Smooth muscle cell (in vitro differentiated cells): ENCODE measurements at regions not wholly inside any gene's neighbourhood (a gene's known extent, or its start where the extent isn't known, plus 50 kb on each side); places are given as distances from the start of the nearest gene placed in this dataset.

ENCODE experiments used
- DNase-seq: peaks from one replicate; lab custom pipeline; 2025; ENCODE audit not compliant: unreplicated experiment; lab: John Stamatoyannopoulos, UW
- H2AFZ ChIP-seq: fragments of 200-600 bp; sonication (generic); 2 replicates; pipeline ENCODE4 v1.6.0; 2016; ENCODE audit warnings: antibody characterized with exemption, low read depth, mild to moderate bottlenecking
- H3F3A ChIP-seq: fragments of 200-600 bp; sonication (generic); 2 replicates; pipeline ENCODE4 v1.6.0; 2017; ENCODE audit warnings: antibody characterized with exemption, low read depth
- H3K27ac ChIP-seq: fragments of 200-600 bp; sonication (generic); 2 replicates; pipeline ENCODE4 v1.5.1; 2016; ENCODE audit warnings: low read depth, mild to moderate bottlenecking
- H3K27me3 ChIP-seq: fragments of 200-600 bp; sonication (generic); 2 replicates; pipeline ENCODE4 v1.6.1; 2016; ENCODE audit warnings: low read depth, mild to moderate bottlenecking
- H3K36me3 ChIP-seq: fragments of 200-600 bp; sonication (generic); 2 replicates; pipeline ENCODE4 v1.5.1; 2016; ENCODE audit warnings: low read depth
- H3K4me1 ChIP-seq: fragments of 200-600 bp; sonication (generic); 2 replicates; pipeline ENCODE4 v1.5.1; 2016; ENCODE audit warnings: low read depth
- H3K4me2 ChIP-seq: fragments of 200-600 bp; sonication (generic); 2 replicates; pipeline ENCODE4 v1.6.0; 2016; ENCODE audit warnings: mild to moderate bottlenecking
- H3K4me3 ChIP-seq: fragments of 200-600 bp; sonication (generic); 2 replicates; pipeline ENCODE4 v1.5.1; 2016; ENCODE audit warnings: mild to moderate bottlenecking
- H3K79me2 ChIP-seq: fragments of 200-600 bp; sonication (generic); 2 replicates; pipeline ENCODE4 v1.6.0; 2016; ENCODE audit warnings: low read depth, mild to moderate bottlenecking
- H3K9ac ChIP-seq: fragments of 200-600 bp; sonication (generic); 2 replicates; pipeline ENCODE4 v1.6.0; 2016; ENCODE audit warnings: low read depth
- H3K9me3 ChIP-seq: fragments of 200-600 bp; sonication (generic); replicated peaks from 2 replicates; pipeline ENCODE4 v1.5.1; 2016; ENCODE audit warnings: low read depth
- H4K20me1 ChIP-seq: fragments of 200-600 bp; sonication (generic); 2 replicates; pipeline ENCODE4 v1.6.0; 2016; ENCODE audit warnings: low read depth
- WGBS: methylation state at CpG from one replicate; pipeline ENCODE4 v1.1.7; 2016; ENCODE audit warnings: low lambda C conversion rate; 5-methylcytosine and 5-hydroxymethylcytosine counted together
- TF ChIP-seq, protein P1 (sequence below): fragments of 200-600 bp; sonication (generic); IDR thresholded peaks from 2 replicates; pipeline ENCODE4 v1.5.1; 2017; ENCODE audit warnings: borderline replicate concordance, mild to moderate bottlenecking, antibody characterized with exemption; ENCODE audit not compliant: insufficient read depth, poor library complexity, severe bottlenecking

DNA sequence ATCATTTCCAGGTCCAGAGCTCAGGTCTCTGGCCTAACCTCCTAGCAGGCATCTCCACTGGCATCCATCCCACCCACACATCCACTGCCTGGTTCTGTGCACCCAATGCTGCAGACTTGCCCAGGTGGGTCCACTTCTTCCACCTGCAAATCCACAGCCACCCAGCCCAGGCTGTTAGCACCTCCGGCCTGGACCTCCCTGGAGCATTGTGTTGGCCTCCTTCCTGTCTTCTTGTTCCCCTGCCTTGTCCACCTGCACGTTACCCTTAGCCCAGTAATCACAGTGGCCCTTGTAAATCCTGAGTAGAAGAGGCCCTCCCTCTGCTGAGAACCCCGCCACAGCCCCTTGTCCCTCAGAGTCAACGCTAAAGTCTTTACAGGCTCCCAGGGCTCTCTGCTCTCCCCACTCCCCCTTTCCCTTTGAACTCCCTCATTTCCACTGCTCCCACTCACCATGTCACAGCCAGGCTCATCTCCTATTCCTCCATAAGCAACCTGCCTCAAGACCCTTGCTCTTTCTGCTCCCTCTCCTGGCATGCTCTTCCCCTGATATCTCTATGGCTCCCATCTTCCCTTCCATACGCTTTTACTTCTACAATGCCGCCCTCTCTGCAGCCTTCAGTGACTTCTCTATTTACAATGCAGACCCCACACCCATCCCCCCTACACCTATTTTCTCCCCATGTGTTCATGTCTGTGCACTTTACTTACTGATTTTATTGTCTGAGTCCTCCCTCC, 288.8 kb downstream of the FOXL1 start:
- Histone ChIP-seq H3K27me3 (no peaks in the 10 kb centered on the region), H2AFZ (no peak overlapping the region), H3K4me2 (no peak overlapping the region), H3K9ac (no peak overlapping the region), H3K27ac (no peak overlapping the region), H3K79me2 (no peaks in the 10 kb centered on the region), H3K9me3 (no peaks in the 10 kb centered on the region), H3K4me1 (no peaks in the 10 kb centered on the region), H3K4me3 (no peak overlapping the region), H4K20me1 (no peaks in the 10 kb centered on the region), H3K36me3 (no peaks in the 10 kb centered on the region), H3F3A (no peaks in the 10 kb centered on the region)
- TF ChIP-seq, protein P1, sequence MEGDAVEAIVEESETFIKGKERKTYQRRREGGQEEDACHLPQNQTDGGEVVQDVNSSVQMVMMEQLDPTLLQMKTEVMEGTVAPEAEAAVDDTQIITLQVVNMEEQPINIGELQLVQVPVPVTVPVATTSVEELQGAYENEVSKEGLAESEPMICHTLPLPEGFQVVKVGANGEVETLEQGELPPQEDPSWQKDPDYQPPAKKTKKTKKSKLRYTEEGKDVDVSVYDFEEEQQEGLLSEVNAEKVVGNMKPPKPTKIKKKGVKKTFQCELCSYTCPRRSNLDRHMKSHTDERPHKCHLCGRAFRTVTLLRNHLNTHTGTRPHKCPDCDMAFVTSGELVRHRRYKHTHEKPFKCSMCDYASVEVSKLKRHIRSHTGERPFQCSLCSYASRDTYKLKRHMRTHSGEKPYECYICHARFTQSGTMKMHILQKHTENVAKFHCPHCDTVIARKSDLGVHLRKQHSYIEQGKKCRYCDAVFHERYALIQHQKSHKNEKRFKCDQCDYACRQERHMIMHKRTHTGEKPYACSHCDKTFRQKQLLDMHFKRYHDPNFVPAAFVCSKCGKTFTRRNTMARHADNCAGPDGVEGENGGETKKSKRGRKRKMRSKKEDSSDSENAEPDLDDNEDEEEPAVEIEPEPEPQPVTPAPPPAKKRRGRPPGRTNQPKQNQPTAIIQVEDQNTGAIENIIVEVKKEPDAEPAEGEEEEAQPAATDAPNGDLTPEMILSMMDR, result no peak
- 95% methylated on average over 6 of the region's 6 CpGs for WGBS
- no peak for DNase-seq

DNA sequence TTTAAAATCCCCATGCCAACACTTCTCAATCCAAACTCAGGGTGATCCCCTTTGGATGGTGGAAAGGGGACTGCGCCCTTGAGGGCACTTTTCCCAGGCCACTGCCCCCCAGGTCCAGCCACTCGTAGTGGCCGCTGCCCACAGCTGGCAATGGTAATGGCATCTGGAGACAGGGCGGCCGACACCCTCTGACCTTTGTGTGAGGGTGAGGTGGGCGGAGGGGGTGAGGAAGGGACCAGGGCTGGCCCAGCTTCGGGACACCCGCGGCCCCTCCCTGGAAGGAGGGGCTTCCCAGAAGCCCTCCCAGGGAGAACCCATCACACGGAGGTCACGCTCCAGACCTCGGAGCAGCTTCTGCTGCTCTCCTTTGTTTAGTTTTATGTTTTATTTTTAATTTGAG, 289.7 kb downstream of the FOXL1 start:
- WGBS, result 96% methylated on average over 12 of the region's 12 CpGs
- TF ChIP-seq, protein P1, result no peak
- Histone ChIP-seq H3K9me3 (no peaks in the 10 kb centered on the region), H3K36me3 (no peaks in the 10 kb centered on the region), H3K79me2 (no peaks in the 10 kb centered on the region), H3K4me2 (no peak overlapping the region), H4K20me1 (no peaks in the 10 kb centered on the region), H2AFZ (no peak overlapping the region), H3F3A (no peaks in the 10 kb centered on the region), H3K4me1 (no peaks in the 10 kb centered on the region), H3K9ac (no peak overlapping the region), H3K4me3 (no peak overlapping the region), H3K27ac (no peak overlapping the region), H3K27me3 (no peaks in the 10 kb centered on the region)
- no peak for DNase-seq

DNA sequence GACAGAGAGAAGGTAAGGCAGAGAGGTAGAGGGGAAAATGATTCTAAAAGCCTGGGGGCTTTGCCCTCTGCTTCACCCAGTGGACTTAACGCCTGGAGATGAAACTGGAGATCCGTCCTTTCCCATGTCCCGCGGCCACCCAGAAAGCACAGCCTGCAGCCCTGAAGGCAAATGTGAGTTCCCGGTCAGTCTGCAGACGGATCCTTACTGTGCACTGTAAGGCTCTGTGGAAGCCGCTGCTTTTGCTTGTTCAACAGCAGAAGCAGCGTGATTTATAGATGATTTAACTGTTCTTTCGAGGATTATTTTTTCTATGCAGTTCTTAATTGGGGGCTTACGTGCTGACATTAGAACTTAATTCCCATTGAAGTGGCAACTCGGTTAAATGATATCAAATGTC, 290.4 kb downstream of the FOXL1 start:
- Histone ChIP-seq H2AFZ (no peak overlapping the region), H3K4me1 (no peaks in the 10 kb centered on the region), H3K9me3 (no peaks in the 10 kb centered on the region), H3K9ac (no peak overlapping the region), H3K27ac (no peak overlapping the region), H3K4me2 (no peak overlapping the region), H3K27me3 (no peaks in the 10 kb centered on the region), H3F3A (no peaks in the 10 kb centered on the region), H3K36me3 (no peaks in the 10 kb centered on the region), H4K20me1 (no peaks in the 10 kb centered on the region), H3K79me2 (no peaks in the 10 kb centered on the region), H3K4me3 (no peak overlapping the region)
- TF ChIP-seq, protein P1, result no peak
- DNase-seq, result no peak
- WGBS, result 80% methylated on average over 11 of the region's 11 CpGs
